ENCODE measurements at regions not wholly inside any gene's neighbourhood (a gene's known extent, or its start where the extent isn't known, plus 50 kb on each side); places are given as distances from the start of the nearest gene placed in this dataset.

DNA sequence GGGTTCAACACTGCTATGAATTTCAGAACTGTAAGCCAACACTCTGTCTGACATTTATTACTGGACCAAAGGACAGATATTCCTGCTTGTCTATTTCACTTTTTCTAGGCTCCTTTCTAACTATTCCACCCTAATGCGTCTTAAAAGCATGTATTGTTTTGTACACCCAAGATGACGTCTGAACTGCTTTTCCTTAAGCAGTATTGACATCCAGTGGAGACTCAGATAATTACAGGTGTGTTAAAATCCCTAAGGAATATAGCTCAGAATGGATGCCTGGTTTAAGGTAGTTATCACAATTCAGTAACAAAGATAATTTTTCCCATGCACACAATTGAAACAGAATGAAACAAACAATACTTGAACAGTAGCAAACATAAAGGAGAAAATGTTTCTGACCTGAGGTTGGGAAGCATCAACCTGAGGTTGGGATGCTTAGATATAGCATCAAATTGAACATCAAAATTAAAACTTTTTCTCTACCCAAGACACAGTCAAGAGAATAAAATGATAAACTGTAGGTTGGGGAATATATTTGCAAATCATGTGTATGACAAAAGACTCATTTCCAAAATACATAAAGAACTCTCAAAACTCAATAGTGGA is 93.7 kb upstream of the PTPRR start:
- FAIRE-seq = peak; percentile 46
- Histone ChIP-seq H4K20me1 (ENCODE audit: control insufficient read depth, extremely low read depth, insufficient read depth, low read length) (no peaks in the 10 kb centered on the region), H3K27me3 (ENCODE audit: control insufficient read depth, extremely low read depth, insufficient read depth, low read length) (no peaks in the 10 kb centered on the region), H3K9ac (ENCODE audit: control insufficient read depth, extremely low read depth, insufficient read depth, low read length) (no peak overlapping the region), H2AFZ (ENCODE audit: control insufficient read depth, low read length) (peak overlapping the region; percentile 67), H3K9me3 (ENCODE audit: control insufficient read depth, low read depth, low read length) (no peaks in the 10 kb centered on the region), H3K36me3 (ENCODE audit: control insufficient read depth in 2 of 2, extremely low read depth in 1 of 2, insufficient read depth in 2 of 2, low read length in 2 of 2) (no peaks in the 10 kb centered on the region), H3K27ac (ENCODE audit: control insufficient read depth, insufficient read depth, low read length) (no peak overlapping the region), H3K79me2 (ENCODE audit: control insufficient read depth, insufficient read depth, low read length) (no peaks in the 10 kb centered on the region), H3K4me2 (ENCODE audit: control insufficient read depth, extremely low read depth, insufficient read depth, low read depth, low read length) (peak overlapping the region; percentile 61), H3K4me1 (ENCODE audit: control insufficient read depth, extremely low read depth, insufficient read depth, low read length) (no peaks in the 10 kb centered on the region), H3K4me3 (ENCODE audit: control insufficient read depth in 2 of 3, extremely low read depth in 1 of 3, insufficient read depth in 2 of 3, low read depth in 1 of 3, low read length in 3 of 3) (no peak overlapping the region), H3K9me1 (ENCODE audit: control insufficient read depth, extremely low read depth, insufficient read depth, low read length) (no peaks in the 10 kb centered on the region)
- DNase-seq (ENCODE audit: low read depth, low spot score) = no peak
- TF ChIP-seq EZH2 (IDR thresholded peaks at IDR 0.05; ENCODE audit: low read length) = no peak
- TF ChIP-seq, protein P1, sequence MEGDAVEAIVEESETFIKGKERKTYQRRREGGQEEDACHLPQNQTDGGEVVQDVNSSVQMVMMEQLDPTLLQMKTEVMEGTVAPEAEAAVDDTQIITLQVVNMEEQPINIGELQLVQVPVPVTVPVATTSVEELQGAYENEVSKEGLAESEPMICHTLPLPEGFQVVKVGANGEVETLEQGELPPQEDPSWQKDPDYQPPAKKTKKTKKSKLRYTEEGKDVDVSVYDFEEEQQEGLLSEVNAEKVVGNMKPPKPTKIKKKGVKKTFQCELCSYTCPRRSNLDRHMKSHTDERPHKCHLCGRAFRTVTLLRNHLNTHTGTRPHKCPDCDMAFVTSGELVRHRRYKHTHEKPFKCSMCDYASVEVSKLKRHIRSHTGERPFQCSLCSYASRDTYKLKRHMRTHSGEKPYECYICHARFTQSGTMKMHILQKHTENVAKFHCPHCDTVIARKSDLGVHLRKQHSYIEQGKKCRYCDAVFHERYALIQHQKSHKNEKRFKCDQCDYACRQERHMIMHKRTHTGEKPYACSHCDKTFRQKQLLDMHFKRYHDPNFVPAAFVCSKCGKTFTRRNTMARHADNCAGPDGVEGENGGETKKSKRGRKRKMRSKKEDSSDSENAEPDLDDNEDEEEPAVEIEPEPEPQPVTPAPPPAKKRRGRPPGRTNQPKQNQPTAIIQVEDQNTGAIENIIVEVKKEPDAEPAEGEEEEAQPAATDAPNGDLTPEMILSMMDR (optimal IDR thresholded peaks at IDR 0.05 in 1 of 3, IDR thresholded peaks at IDR 0.05 in 1 of 3, conservative IDR thresholded peaks at IDR 0.05 in 1 of 3; ENCODE audit: extremely low read depth in 1 of 3, insufficient read depth in 2 of 3, low read length in 3 of 3) = peak in 2 of 3 experiments; percentile 35 to 46
- dilution Hi-C loops (cut with MboI; ENCODE audit: extremely low pct_ligation_motif_present, low sequenced_read_pairs) = loop anchor here (25.0 kb wide), 1 partner anchor 277 kb away; no protein-coding TSS in a partner anchor

- dilution Hi-C loops (cut with MboI; ENCODE audit: extremely low pct_ligation_motif_present, low sequenced_read_pairs) = loop anchor here (25.0 kb wide), 1 partner anchor 274 kb away; no protein-coding TSS in a partner anchor
- H3K9me1 ChIP-seq (ENCODE audit: control insufficient read depth, extremely low read depth, insufficient read depth, low read length) = no peaks in the 10 kb centered on the region
- no peaks in the 10 kb centered on the region for H3K36me3 ChIP-seq (ENCODE audit: control insufficient read depth in 2 of 2, extremely low read depth in 1 of 2, insufficient read depth in 2 of 2, low read length in 2 of 2)
- TF ChIP-seq EZH2 (IDR thresholded peaks at IDR 0.05; ENCODE audit: low read length) = no peak
- H3K9ac ChIP-seq (ENCODE audit: control insufficient read depth, extremely low read depth, insufficient read depth, low read length) = no peak overlapping the region
- FAIRE-seq (no peak), DNase-seq (ENCODE audit: low read depth, low spot score) (no peak)
- H3K4me3 ChIP-seq (ENCODE audit: control insufficient read depth in 2 of 3, extremely low read depth in 1 of 3, insufficient read depth in 2 of 3, low read depth in 1 of 3, low read length in 3 of 3) = no peak overlapping the region
- H2AFZ ChIP-seq (ENCODE audit: control insufficient read depth, low read length) = no peak overlapping the region
- H3K27me3 ChIP-seq (ENCODE audit: control insufficient read depth, extremely low read depth, insufficient read depth, low read length) = no peaks in the 10 kb centered on the region
- no peaks in the 10 kb centered on the region for H3K4me1 ChIP-seq (ENCODE audit: control insufficient read depth, extremely low read depth, insufficient read depth, low read length)
- H3K27ac ChIP-seq (ENCODE audit: control insufficient read depth, insufficient read depth, low read length) = no peak overlapping the region
- H3K79me2 ChIP-seq (ENCODE audit: control insufficient read depth, insufficient read depth, low read length) = no peaks in the 10 kb centered on the region
- H3K4me2 ChIP-seq (ENCODE audit: control insufficient read depth, extremely low read depth, insufficient read depth, low read depth, low read length) = no peak overlapping the region
- no peaks in the 10 kb centered on the region for H3K9me3 ChIP-seq (ENCODE audit: control insufficient read depth, low read depth, low read length)
- H4K20me1 ChIP-seq (ENCODE audit: control insufficient read depth, extremely low read depth, insufficient read depth, low read length) = no peaks in the 10 kb centered on the region
Observed at GRCh38 chr12:71011261-71011660, 90.7 kb upstream of the PTPRR start.

- TF ChIP-seq, protein P1 (optimal IDR thresholded peaks at IDR 0.05 in 1 of 3, IDR thresholded peaks at IDR 0.05 in 1 of 3, conservative IDR thresholded peaks at IDR 0.05 in 1 of 3; ENCODE audit: extremely low read depth in 1 of 3, insufficient read depth in 2 of 3, low read length in 3 of 3) = no peak
- TF ChIP-seq EZH2 (IDR thresholded peaks at IDR 0.05; ENCODE audit: low read length) = no peak
- Histone ChIP-seq H3K4me1 (ENCODE audit: control insufficient read depth, extremely low read depth, insufficient read depth, low read length) (no peaks in the 10 kb centered on the region), H3K4me3 (ENCODE audit: control insufficient read depth in 2 of 3, extremely low read depth in 1 of 3, insufficient read depth in 2 of 3, low read depth in 1 of 3, low read length in 3 of 3) (no peak overlapping the region), H3K27ac (ENCODE audit: control insufficient read depth, insufficient read depth, low read length) (no peak overlapping the region), H3K9ac (ENCODE audit: control insufficient read depth, extremely low read depth, insufficient read depth, low read length) (no peak overlapping the region), H3K79me2 (ENCODE audit: control insufficient read depth, insufficient read depth, low read length) (no peaks in the 10 kb centered on the region), H3K27me3 (ENCODE audit: control insufficient read depth, extremely low read depth, insufficient read depth, low read length) (no peaks in the 10 kb centered on the region), H3K4me2 (ENCODE audit: control insufficient read depth, extremely low read depth, insufficient read depth, low read depth, low read length) (no peak overlapping the region), H3K36me3 (ENCODE audit: control insufficient read depth in 2 of 2, extremely low read depth in 1 of 2, insufficient read depth in 2 of 2, low read length in 2 of 2) (no peaks in the 10 kb centered on the region), H3K9me1 (ENCODE audit: control insufficient read depth, extremely low read depth, insufficient read depth, low read length) (no peaks in the 10 kb centered on the region), H4K20me1 (ENCODE audit: control insufficient read depth, extremely low read depth, insufficient read depth, low read length) (no peaks in the 10 kb centered on the region), H2AFZ (ENCODE audit: control insufficient read depth, low read length) (no peak overlapping the region), H3K9me3 (ENCODE audit: control insufficient read depth, low read depth, low read length) (no peaks in the 10 kb centered on the region)
- no peak for FAIRE-seq
- no peak for DNase-seq (ENCODE audit: low read depth, low spot score)
- dilution Hi-C loops (cut with MboI; ENCODE audit: extremely low pct_ligation_motif_present, low sequenced_read_pairs) = loop anchor here (25.0 kb wide), 1 partner anchor 273 kb away; no protein-coding TSS in a partner anchor
Observed at GRCh38 chr12:71010143-71010479, 89.6 kb upstream of the PTPRR start.

Data from keratinocyte (primary cell).